MM.1S (cell line): ENCODE measurements at regions not wholly inside any gene's neighbourhood (a gene's known extent, or its start where the extent isn't known, plus 50 kb on each side); places are given as distances from the start of the nearest gene placed in this dataset.

Source experiments
- CTCF ChIP-seq: fragments of 300-600 bp; sonication (generic); IDR thresholded peaks from 2 replicates; pipeline ENCODE4 v1.5.1; 2016; ENCODE audit warnings: antibody characterized with exemption, low read length, mixed read lengths
- EZH2 ChIP-seq: fragments of 300-600 bp; sonication (generic); optimal IDR thresholded peaks from 2 replicates; pipeline ENCODE3; 2017; ENCODE audit warnings: low read depth, mild to moderate bottlenecking, antibody characterized with exemption, low read length, mixed read lengths

DNA sequence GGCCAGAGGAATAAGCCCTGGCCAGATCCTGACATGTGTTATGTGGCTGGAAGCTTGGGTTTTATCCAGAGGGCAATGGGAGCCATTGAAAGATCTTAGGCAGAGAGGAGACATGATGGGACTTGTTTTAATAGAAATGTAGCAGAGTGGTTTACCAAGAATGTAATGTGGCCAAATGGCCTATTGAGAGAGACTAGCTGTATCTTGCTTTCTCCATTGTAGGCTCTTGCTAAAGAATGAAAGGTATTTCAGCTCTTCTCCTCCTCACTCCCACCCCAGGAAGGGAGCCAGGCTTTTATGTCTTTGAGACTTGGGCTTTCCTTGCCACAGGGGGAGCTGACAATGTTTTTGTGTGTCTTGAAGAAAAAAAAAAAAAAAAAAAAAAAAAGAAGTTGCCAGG is 82.3 kb downstream of the TRIM29 start:
- TF ChIP-seq EZH2: no peak
- TF ChIP-seq CTCF: no peak
